ENCODE measurements at regions not wholly inside any gene's neighbourhood (a gene's known extent, or its start where the extent isn't known, plus 50 kb on each side); places are given as distances from the start of the nearest gene placed in this dataset.
"Not testable (repeated sequence)": the region's sequence is repeated elsewhere in the genome, so short reads cannot be mapped to it uniquely, and the experiment has no call there.

- not testable (repeated sequence) for TF ChIP-seq POLR2A (IDR thresholded peaks at IDR 0.05; ENCODE audit: low read length); GATA1 (IDR thresholded peaks at IDR 0.05; ENCODE audit: low read depth, low read length)
These were observed 305.5 kb upstream of the USP9Y start for GRCh38 chrY:12395381-12396120.
